HCT116 (cell line): ENCODE measurements at regions not wholly inside any gene's neighbourhood (a gene's known extent, or its start where the extent isn't known, plus 50 kb on each side); places are given as distances from the start of the nearest gene placed in this dataset.

Source experiments
- ATAC-seq: fragments of 200-7000 bp; cut with Tn5 transposase; 2 replicates; pipeline ENCODE4 v1.9.1; 2020; ENCODE audit warnings: mild to moderate bottlenecking, moderate library complexity
- BruUV-seq: library from RNA; stranded (reverse); fragments of 400-500 nt; replicated peaks from 2 replicates; lab custom pipeline; 2021; lab: Mats Ljungman, UMichigan
- CTCF ChIA-PET: fragments of 300-600 bp; sonication (Branson Sonifier 250); formaldehyde crosslinking; loops from one replicate; lab custom pipeline; 2021; ENCODE audit warnings: antibody characterized with exemption; lab: Charles Lee
- POLR2A ChIA-PET: fragments of 300-600, 350-600 bp; sonication (Branson Sonifier 250); formaldehyde crosslinking; loops from one replicate; lab custom pipeline; 2021; ENCODE audit warnings: antibody characterized with exemption; lab: Charles Lee
- RAD21 ChIA-PET, 2 experiments: fragments of 300-600 bp; sonication (Branson Sonifier 250); formaldehyde crosslinking; loops; one replicate each; lab custom pipeline; 2023; ENCODE audit warnings: low total read pairs in 2 of 2; ENCODE audit not compliant: uncharacterized antibody in 2 of 2, unreplicated experiment in 2 of 2, low non-redundant PET in 1 of 2; lab: Charles Lee
- DNase-seq: peaks from one replicate; pipeline ENCODE4 v3.0.0-alpha.2; 2010; ENCODE audit warnings: low read depth, low spot score
- H2AFZ ChIP-seq: fragments of 200-600 bp; shearing (Covaris generic), sonication (generic); 2 replicates; pipeline ENCODE4 v1.6.1; 2017; ENCODE audit warnings: low read depth, mixed run types, mixed read lengths, antibody characterized with exemption, low read length; ENCODE audit not compliant: poor library complexity, severe bottlenecking
- H3K27ac ChIP-seq: 2 replicates; pipeline ENCODE4 v1.5.1; 2012; ENCODE audit warnings: low read depth, low read length
- H3K27me3 ChIP-seq: fragments of 200-600 bp; sonication (generic); 2 replicates; pipeline ENCODE4 v1.6.1; 2016; ENCODE audit warnings: mixed run types, low read length, mixed read lengths; ENCODE audit not compliant: insufficient read depth
- H3K36me3 ChIP-seq, 2 experiments: fragments of 200-500 bp in 1 of 2; fragments of 200-600 bp in 1 of 2; sonication (Bioruptor generic) in 1 of 2; sonication (generic) in 1 of 2; 2 replicates each; pipeline versions ENCODE4 v1.5.1 to v1.6.1; 2014 to 2016; ENCODE audit warnings: low read length in 2 of 2, inconsistent platforms in 1 of 2, mixed read lengths in 1 of 2, mixed run types in 1 of 2; ENCODE audit not compliant: insufficient read depth in 2 of 2, control insufficient read depth in 1 of 2
- H3K4me1 ChIP-seq, 2 experiments: fragments of 200-600 bp in 1 of 2; sonication (generic) in 1 of 2; 2 replicates each; pipeline versions ENCODE4 v1.5.1 to v1.6.1; 2012 to 2017; ENCODE audit warnings: low read length in 2 of 2, inconsistent platforms in 1 of 2, mild to moderate bottlenecking in 1 of 2, mixed read lengths in 1 of 2, mixed run types in 1 of 2, moderate library complexity in 1 of 2; ENCODE audit not compliant: insufficient read depth in 2 of 2, control insufficient read depth in 1 of 2
- H3K4me2 ChIP-seq: fragments of 200-600 bp; sonication (generic); 2 replicates; pipeline ENCODE4 v1.6.1; 2017; ENCODE audit warnings: mixed run types, low read length, mixed read lengths
- H3K4me3 ChIP-seq, 2 experiments: fragments of 200-600 bp in 1 of 2; sonication (generic) in 1 of 2; replicated peaks in 1 of 2; 2 replicates each; pipeline ENCODE4 v1.5.1; 2011 to 2016; ENCODE audit warnings: low read length in 2 of 2, control low read depth in 1 of 2, low read depth in 1 of 2, mild to moderate bottlenecking in 1 of 2, mixed read lengths in 1 of 2, mixed run types in 1 of 2
- H3K79me2 ChIP-seq: fragments of 200-600 bp; sonication (generic); 2 replicates; pipeline ENCODE4 v1.6.1; 2017; ENCODE audit warnings: mild to moderate bottlenecking, mixed run types, low read length, moderate library complexity, mixed read lengths; ENCODE audit not compliant: insufficient read depth
- H3K9ac ChIP-seq: fragments of 200-600 bp; sonication (generic); 2 replicates; pipeline ENCODE4 v1.6.1; 2016; ENCODE audit warnings: low read length, mixed read lengths
- H3K9me2 ChIP-seq: fragments of 200-600 bp; sonication (generic), shearing (Covaris generic); 2 replicates; pipeline ENCODE4 v1.6.1; 2017; ENCODE audit warnings: mixed run types, mild to moderate bottlenecking, moderate library complexity; ENCODE audit not compliant: insufficient read depth
- H3K9me3 ChIP-seq, 2 experiments: fragments of 200-500 bp in 1 of 2; fragments of 200-600 bp in 1 of 2; sonication (Bioruptor generic) in 1 of 2; sonication (generic) in 1 of 2; 2 replicates each; pipeline ENCODE4 v1.6.1; 2014 to 2017; ENCODE audit warnings: low read length in 2 of 2, mixed read lengths in 2 of 2, inconsistent platforms in 1 of 2, low read depth in 1 of 2, mild to moderate bottlenecking in 1 of 2, mixed run types in 1 of 2, moderate library complexity in 1 of 2; ENCODE audit not compliant: control insufficient read depth in 1 of 2, insufficient read depth in 1 of 2
- H4K20me1 ChIP-seq: fragments of 200-600 bp; sonication (generic), shearing (Covaris generic); 2 replicates; pipeline ENCODE4 v1.6.1; 2017; ENCODE audit warnings: mixed run types, mild to moderate bottlenecking, moderate library complexity; ENCODE audit not compliant: insufficient read depth
- CBX3 ChIP-seq: IDR thresholded peaks from 2 replicates; pipeline ENCODE4 v1.6.1; 2012; ENCODE audit warnings: low read depth
- FOSL1 ChIP-seq: IDR thresholded peaks from 2 replicates; pipeline ENCODE4 v1.6.1; 2012; ENCODE audit warnings: low read depth
- RAD21 ChIP-seq: IDR thresholded peaks from 2 replicates; pipeline ENCODE4 v1.6.1; 2012; ENCODE audit warnings: low read depth, mild to moderate bottlenecking
- SP1 ChIP-seq: IDR thresholded peaks from 2 replicates; pipeline ENCODE4 v1.6.1; 2012; ENCODE audit warnings: low read depth
- SRF ChIP-seq: IDR thresholded peaks from 2 replicates; pipeline ENCODE4 v1.6.1; 2012; ENCODE audit warnings: low read depth
- intact Hi-C: fragments of 100-400 bp; cut with micrococcal nuclease; formaldehyde crosslinking; loops from 2 replicates; pipeline ENCODE4 v1.10.0; 2022

DNA sequence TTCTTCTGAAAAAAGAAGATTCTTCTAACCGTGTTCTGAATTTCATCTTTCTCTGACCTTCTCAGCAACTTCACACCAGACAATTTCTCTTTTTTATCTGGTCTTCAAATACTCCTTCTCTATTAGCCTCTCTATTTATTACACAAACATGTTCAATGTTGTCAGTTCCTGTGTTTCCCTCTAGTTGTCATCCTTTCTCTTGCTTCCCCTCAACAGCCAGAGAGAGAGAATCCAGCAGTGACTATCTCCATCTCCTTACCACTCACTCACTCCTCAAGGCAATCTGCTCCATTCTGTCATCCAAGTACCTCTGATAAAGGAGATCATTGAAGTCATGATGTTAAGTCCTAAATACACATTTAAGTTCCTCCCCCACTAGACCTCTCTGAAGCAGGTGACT, 491.9 kb upstream of the CHAC2 start:
- TF ChIP-seq RAD21 (peak; percentile 38), CBX3 (no peak)
- Histone ChIP-seq H3K4me1 (no peaks in the 10 kb centered on the region), H3K27me3 (no peaks in the 10 kb centered on the region), H3K9ac (no peak overlapping the region), H3K4me2 (no peak overlapping the region), H3K9me2 (no peaks in the 10 kb centered on the region), H3K4me3 (no peak overlapping the region), H2AFZ (no peak overlapping the region), H4K20me1 (no peaks in the 10 kb centered on the region), H3K27ac (no peak overlapping the region), H3K79me2 (no peaks in the 10 kb centered on the region), H3K36me3 (no peaks in the 10 kb centered on the region), H3K9me3 (no peaks in the 10 kb centered on the region)
- DNase-seq (no peak), ATAC-seq (no peak)
- RAD21 ChIA-PET: no interaction called here
- CTCF ChIA-PET: no interaction called here
- BruUV-seq: no TSS peak
- POLR2A ChIA-PET: no interaction called here
- intact Hi-C loops: no loop called here

DNA sequence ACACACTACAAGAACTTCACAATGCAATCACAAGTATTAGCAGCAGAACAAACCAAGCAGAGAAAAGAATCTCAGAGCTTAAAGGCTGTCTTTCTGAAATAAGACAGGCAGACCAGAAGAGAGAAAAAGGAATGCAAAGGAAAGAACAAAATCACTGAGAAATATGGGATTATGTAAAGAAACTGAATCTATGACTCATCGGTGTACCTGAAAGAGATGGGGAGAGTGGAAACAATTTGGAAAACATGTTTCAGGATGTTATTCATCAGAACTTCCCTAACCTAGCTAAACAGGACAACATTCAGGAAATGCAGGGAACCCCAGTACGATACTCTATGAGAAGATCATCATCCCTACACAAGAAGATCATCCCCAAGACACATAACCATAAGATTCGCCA, 499.0 kb upstream of the CHAC2 start:
- Histone ChIP-seq H3K79me2 (no peaks in the 10 kb centered on the region), H3K36me3 (no peaks in the 10 kb centered on the region), H3K4me3 (no peak overlapping the region), H3K9me3 (no peaks in the 10 kb centered on the region), H3K27me3 (no peaks in the 10 kb centered on the region), H3K27ac (no peak overlapping the region), H3K4me2 (no peak overlapping the region), H2AFZ (no peak overlapping the region), H3K9ac (no peak overlapping the region), H4K20me1 (no peaks in the 10 kb centered on the region; the same call in 1 of the 2 replicates), H3K9me2 (no peaks in the 10 kb centered on the region), H3K4me1 (no peaks in the 10 kb centered on the region)
- ATAC-seq: no peak
- ChIA-PET RAD21 (no interaction called here), CTCF (interaction anchor here (0.7 kb wide), 1 partner anchor 458 kb away, joined by 3 read pairs; no protein-coding TSS in a partner anchor), POLR2A (no interaction called here)
- no TSS peak for BruUV-seq
- TF ChIP-seq SRF (no peak), FOSL1 (no peak)
- intact Hi-C loops: no loop called here
- DNase-seq: no peak

DNA sequence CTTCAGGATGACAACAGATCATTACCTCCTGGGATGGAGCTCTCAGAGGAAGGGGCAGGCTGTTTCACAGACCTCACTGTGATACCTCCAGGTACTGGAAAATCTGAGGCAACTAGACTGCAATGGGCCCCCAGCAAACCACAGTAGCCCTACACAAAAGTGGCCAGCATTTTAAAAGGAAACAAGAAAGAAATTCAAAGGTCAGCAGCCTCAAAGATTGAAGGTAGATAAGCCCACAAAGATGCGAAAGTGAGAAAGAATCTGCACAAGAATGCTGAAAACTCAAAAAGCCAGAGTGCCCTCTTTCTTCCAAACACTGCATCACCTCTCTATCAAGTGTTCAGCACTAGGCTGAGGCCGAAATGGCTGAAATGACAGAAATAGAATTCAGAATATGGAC, 499.5 kb upstream of the CHAC2 start:
- ATAC-seq (no peak), DNase-seq (no peak)
- intact Hi-C loops: no loop called here
- TF ChIP-seq RAD21 (0 out of 2 replicates have a peak, but pooled peaks have one; percentile 21), SP1 (no peak)
- Histone ChIP-seq H4K20me1 (no peaks in the 10 kb centered on the region; the same call in 1 of the 2 replicates), H3K36me3 (no peaks in the 10 kb centered on the region), H3K27ac (no peak overlapping the region), H3K9me2 (no peaks in the 10 kb centered on the region), H3K4me3 (no peak overlapping the region), H3K4me1 (no peaks in the 10 kb centered on the region), H3K27me3 (no peaks in the 10 kb centered on the region), H3K9ac (no peak overlapping the region), H2AFZ (no peak overlapping the region), H3K4me2 (no peak overlapping the region), H3K9me3 (no peaks in the 10 kb centered on the region), H3K79me2 (no peaks in the 10 kb centered on the region)
- ChIA-PET POLR2A (no interaction called here), CTCF (interaction anchor here (0.7 kb wide), 1 partner anchor 458 kb away, joined by 3 read pairs; no protein-coding TSS in a partner anchor), RAD21 (no interaction called here)
- no TSS peak for BruUV-seq
